DMS153 (cell line): ENCODE measurements at regions not wholly inside any gene's neighbourhood (a gene's known extent, or its start where the extent isn't known, plus 50 kb on each side); places are given as distances from the start of the nearest gene placed in this dataset.
"Not testable (repeated sequence)": the region's sequence is repeated elsewhere in the genome, so short reads cannot be mapped to it uniquely, and the experiment has no call there.

ENCODE experiments used
- DNase-seq: peaks from one replicate; lab custom pipeline; 2025; lab: John Stamatoyannopoulos, UW

DNA sequence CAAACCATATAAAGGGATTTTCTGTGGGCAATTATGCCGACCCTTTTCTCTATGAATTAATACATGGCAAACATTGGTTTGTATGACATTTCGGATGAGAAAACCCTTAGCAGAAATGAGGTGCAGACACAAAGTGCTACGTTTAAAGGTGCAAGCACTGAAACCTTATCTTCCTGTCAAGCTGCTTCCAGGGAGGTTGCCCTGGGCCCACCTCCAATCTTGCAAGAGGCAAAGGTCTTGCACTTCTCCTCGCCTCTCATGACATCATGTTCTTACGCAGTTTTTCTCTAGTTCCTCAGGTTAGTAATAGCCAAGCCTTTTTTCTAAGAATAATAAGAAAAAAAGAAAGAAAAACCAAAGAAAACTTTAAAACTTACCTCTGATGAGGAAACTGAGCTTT lies 220.1 kb downstream of the DHX15 start:
- DNase-seq: no peak

DNA sequence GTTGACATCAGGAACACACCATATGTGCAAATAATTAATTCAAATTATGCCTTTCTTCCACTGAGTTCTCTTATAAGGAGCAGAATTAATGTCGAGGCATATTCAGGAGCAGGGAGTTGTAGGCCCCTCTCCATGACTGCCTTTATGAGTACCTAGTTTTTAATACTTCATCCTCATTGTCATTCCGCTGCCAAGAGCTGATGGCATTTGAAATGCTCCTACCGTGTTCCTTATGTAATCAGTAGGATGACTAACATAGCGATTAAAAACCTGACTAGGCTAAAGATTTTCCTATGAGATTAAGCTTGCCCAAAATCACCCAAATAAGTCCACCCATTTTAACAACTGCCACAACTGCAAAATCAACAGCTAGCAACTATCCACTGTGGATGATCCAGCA lies 220.6 kb downstream of the DHX15 start:
- DNase-seq: no peak

- DNase-seq: no peak
Observed at GRCh38 chr4:24352112-24352511, 232.2 kb downstream of the DHX15 start.

GRCh38 chr4:24349168-24349996 lies 235.0 kb downstream of the DHX15 start:
- not testable (repeated sequence) for DNase-seq

- no peak for DNase-seq
Observed at GRCh38 chr4:24339260-24339659, 245.1 kb downstream of the DHX15 start.

- no peak for DNase-seq
Observed at GRCh38 chr4:24337451-24338190, 246.7 kb downstream of the DHX15 start.

- no peak for DNase-seq
Observed at GRCh38 chr4:24335616-24336015, 248.7 kb downstream of the DHX15 start.

- no peak for DNase-seq
Observed at GRCh38 chr4:24334906-24335305, 249.4 kb downstream of the DHX15 start.

- no peak for DNase-seq
Observed at GRCh38 chr4:24330573-24330972, 253.8 kb downstream of the DHX15 start.

DNA sequence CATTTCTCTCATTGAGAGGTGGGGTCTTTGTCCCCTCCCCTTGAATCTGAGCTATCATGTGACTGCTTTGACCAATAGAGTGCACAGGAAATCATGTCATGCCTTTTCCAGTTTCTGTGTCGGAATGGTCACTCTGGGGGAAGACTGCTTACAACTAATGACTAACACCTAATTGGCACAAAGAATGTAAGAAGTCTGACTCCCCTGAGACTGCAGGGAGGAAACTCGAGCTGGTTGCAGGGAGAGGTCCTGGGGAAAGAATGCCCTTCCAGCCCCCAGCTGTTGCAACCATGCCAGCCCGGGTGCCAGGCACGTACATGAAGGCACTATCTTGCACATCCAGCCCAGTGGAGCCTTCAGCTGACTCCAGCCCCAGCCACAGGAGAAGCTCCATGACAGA lies 254.2 kb downstream of the DHX15 start:
- DNase-seq: no peak

- DNase-seq: no peak
Observed at GRCh38 chr4:24328711-24329110, 255.6 kb downstream of the DHX15 start.

DNA sequence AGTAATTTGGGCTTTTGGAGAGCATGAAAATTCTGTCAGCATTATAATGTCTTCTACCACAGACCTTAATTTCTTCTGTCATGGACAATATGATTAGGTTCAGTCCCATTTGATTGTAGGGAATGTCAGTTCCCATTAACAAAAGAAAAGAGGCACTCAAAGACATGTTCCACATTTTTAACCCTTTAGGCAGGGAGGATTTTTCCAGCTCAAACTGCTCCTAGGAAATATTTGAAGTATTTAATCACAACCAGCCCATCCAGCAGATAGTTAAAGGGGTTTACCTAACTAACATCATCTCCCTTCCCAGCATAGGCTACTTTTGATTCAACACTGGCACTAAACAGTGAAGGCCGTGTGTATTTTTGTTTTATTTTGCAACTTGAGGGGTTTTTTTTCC lies 256.0 kb downstream of the DHX15 start:
- DNase-seq: no peak

DNA sequence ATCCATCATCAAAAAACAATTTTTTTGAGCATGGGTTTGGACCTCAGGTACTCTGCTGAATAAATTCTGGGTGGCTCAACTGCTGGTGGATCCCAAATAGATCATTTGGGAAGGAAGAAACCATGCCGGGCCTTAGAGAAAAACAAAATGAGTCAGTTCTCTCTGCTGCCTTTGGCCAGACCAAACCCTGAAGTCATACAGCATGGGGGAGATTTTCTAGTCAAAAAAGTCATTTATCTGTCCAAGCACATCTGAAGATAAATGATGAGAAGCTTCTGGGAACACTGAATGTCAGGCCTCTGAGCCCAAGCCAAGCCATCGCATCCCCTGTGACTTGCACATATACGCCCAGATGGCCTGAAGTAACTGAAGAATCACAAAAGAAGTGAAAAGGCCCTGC lies 261.4 kb downstream of the DHX15 start:
- no peak for DNase-seq

DNA sequence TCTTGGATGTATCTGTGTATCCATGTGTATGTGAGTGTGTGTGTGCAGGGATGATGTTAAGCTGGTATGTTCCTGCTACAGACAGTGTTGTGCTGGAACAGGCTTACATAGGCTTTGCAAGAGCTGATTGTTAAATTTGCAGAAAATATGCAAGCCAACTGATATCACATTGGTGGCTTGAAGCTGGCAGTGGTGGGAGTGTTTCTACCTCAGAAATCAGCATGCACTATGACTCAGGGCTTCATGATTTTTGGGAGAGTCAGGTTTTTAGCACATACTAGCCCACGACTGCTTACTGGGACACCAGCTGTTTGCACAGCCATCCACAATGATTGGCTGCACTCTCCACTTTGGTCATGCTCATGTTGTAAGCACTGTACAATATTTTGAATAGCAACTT lies 261.8 kb downstream of the DHX15 start:
- DNase-seq: no peak

DNA sequence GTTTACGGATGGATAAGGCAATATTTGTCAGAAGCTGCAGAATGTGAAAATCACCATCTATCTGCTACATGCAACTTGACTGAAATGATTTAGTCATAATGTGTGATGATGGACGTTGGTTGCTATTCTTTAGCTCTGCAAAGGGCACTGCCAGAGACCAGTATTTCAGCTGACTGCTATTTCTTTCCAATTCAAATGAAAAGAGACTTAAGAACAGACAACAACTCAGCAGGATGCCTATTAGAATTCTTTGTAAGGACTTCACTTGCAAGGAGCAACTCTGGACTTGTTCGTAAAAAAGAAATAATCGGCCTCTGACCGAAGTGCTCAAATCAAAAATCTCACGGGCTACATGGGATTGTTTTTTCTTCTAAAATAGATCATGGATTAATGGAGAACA lies 262.7 kb downstream of the DHX15 start:
- no peak for DNase-seq

DNA sequence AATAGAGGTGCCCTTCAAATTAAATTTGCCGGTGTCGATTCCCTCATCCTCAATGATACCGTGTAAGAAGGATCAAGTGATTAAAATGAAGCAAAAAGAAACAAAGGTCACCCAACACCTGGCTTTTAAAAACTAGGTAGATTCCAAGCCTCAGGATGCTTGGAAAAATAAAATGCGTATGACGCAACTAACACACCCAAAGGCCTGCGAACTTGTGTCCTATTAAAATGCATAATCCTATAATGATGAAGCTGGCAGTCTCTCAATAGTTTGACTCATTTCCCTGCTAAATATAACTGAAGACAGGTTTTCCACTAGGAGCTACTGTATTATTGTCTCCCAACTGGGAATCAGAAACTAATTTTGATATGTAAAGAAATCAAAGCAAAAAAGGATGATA lies 263.2 kb downstream of the DHX15 start:
- DNase-seq: no peak

GRCh38 chr4:24319387-24319786 lies 265.0 kb downstream of the DHX15 start:
- no peak for DNase-seq

DNA sequence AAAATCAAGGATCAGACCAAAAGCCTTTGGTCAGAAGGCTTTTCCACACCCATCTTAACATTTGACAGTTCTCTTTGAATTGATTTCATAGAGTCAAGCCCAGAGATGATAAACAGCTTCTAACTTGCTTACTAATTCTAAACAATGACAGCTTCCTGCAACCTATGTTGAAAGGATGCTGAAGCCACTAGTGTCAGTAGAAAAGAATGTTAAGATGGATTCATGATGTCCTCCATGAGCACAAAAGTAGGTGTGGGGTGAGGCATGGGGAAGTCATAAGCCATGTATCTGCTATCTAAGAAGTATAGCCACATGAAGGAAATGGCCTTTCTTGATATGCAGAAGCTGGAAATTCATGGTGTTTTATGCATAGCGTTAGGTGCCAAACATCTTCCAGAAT lies 269.3 kb downstream of the DHX15 start:
- DNase-seq: no peak

- DNase-seq: no peak
Observed at GRCh38 chr4:24312261-24312913, 272.0 kb downstream of the DHX15 start.

DNA sequence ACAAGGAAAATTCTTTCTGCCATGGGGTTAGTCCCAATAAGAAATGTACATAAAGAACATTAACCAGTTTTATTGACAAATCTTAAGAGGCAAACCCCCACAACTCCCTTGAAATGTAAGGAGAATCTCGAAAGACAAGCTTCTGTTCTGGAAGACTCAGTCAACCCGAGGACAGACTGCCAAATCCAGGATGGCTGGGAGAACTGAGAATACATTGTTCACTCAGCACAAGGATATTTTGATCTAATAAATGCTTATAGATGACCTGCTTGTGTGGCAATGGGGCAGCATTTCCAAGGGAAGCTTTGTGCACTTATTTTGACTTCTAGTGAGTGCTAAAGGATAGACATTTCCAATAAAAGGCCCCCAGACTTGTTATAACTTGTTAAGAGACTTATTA lies 280.4 kb downstream of the DHX15 start:
- DNase-seq: no peak

GRCh38 chr4:24298911-24299310 lies 285.4 kb downstream of the DHX15 start:
- no peak for DNase-seq

GRCh38 chr4:24287096-24287495 lies 297.3 kb downstream of the DHX15 start:
- DNase-seq: no peak

- no peak for DNase-seq
Observed at GRCh38 chr4:24285759-24286158, 298.6 kb downstream of the DHX15 start.
